Keratinocyte (primary cell): ENCODE measurements at regions not wholly inside any gene's neighbourhood (a gene's known extent, or its start where the extent isn't known, plus 50 kb on each side); places are given as distances from the start of the nearest gene placed in this dataset.

Experiments
- DNase-seq: peaks from one replicate; pipeline ENCODE4 v3.0.0-alpha.2; 2011; ENCODE audit warnings: low read depth, missing footprints, low spot score
- FAIRE-seq: peaks from 2 replicates; lab custom pipeline; 2011; peaks lifted over from hg19 to GRCh38; lab: Jason Lieb, UNC
- H2AFZ ChIP-seq: 2 replicates; pipeline ENCODE4 v1.6.0; 2012; ENCODE audit warnings: low read length, control low read depth, inconsistent platforms; ENCODE audit not compliant: control insufficient read depth
- H3K27ac ChIP-seq: 2 replicates; pipeline ENCODE4 v1.5.1; 2011; ENCODE audit warnings: low read length; ENCODE audit not compliant: control insufficient read depth, insufficient read depth
- H3K27me3 ChIP-seq: 3 replicates; pipeline ENCODE4 v1.6.0; 2011; ENCODE audit warnings: low read length; ENCODE audit not compliant: control insufficient read depth, insufficient read depth; ENCODE audit errors: extremely low read depth
- H3K36me3 ChIP-seq, 2 experiments: 2 replicates in 1 of 2; 3 replicates in 1 of 2; pipeline ENCODE4 v1.5.1; 2011; ENCODE audit warnings: low read length in 2 of 2, mild to moderate bottlenecking in 1 of 2; ENCODE audit not compliant: control insufficient read depth in 2 of 2, insufficient read depth in 2 of 2; ENCODE audit errors: extremely low read depth in 1 of 2
- H3K4me1 ChIP-seq: 3 replicates; pipeline ENCODE4 v1.5.1; 2011; ENCODE audit warnings: low read length; ENCODE audit not compliant: control insufficient read depth, insufficient read depth; ENCODE audit errors: extremely low read depth
- H3K4me2 ChIP-seq: 3 replicates; pipeline ENCODE4 v1.6.0; 2011; ENCODE audit warnings: low read depth, low read length; ENCODE audit not compliant: control insufficient read depth, insufficient read depth; ENCODE audit errors: extremely low read depth
- H3K4me3 ChIP-seq, 3 experiments: fragments of 200-600 bp in 1 of 3; sonication (generic) in 1 of 3; 2 replicates in 2 of 3; 3 replicates in 1 of 3; pipeline ENCODE4 v1.5.1; 2011 to 2016; ENCODE audit warnings: low read length in 3 of 3, mild to moderate bottlenecking in 3 of 3, control low read depth in 2 of 3, inconsistent platforms in 1 of 3, low read depth in 1 of 3, mixed read lengths in 1 of 3, mixed run types in 1 of 3, moderate library complexity in 1 of 3; ENCODE audit not compliant: control insufficient read depth in 2 of 3, insufficient read depth in 2 of 3; ENCODE audit errors: extremely low read depth in 1 of 3
- H3K79me2 ChIP-seq: 2 replicates; pipeline ENCODE4 v1.6.0; 2012; ENCODE audit warnings: low read length; ENCODE audit not compliant: control insufficient read depth, insufficient read depth
- H3K9ac ChIP-seq: 3 replicates; pipeline ENCODE4 v1.6.0; 2011; ENCODE audit warnings: low read length; ENCODE audit not compliant: control insufficient read depth, insufficient read depth; ENCODE audit errors: extremely low read depth
- H3K9me1 ChIP-seq: 3 replicates; pipeline ENCODE4 v1.6.0; 2011; ENCODE audit warnings: low read length; ENCODE audit not compliant: control insufficient read depth, insufficient read depth; ENCODE audit errors: extremely low read depth
- H3K9me3 ChIP-seq: 2 replicates; pipeline ENCODE4 v1.5.1; 2012; ENCODE audit warnings: low read depth, low read length; ENCODE audit not compliant: control insufficient read depth
- H4K20me1 ChIP-seq: 3 replicates; pipeline ENCODE4 v1.6.0; 2011; ENCODE audit warnings: low read length; ENCODE audit not compliant: control insufficient read depth, insufficient read depth; ENCODE audit errors: extremely low read depth
- EZH2 ChIP-seq: IDR thresholded peaks from one replicate; pipeline ENCODE4 v1.6.1; 2012; ENCODE audit warnings: inconsistent platforms, mild to moderate bottlenecking, low read length, moderate library complexity
- dilution Hi-C: fragments of 300-500 bp; cut with MboI; formaldehyde crosslinking; loops from one replicate; pipeline ENCODE4 v1.7.0; 2020; ENCODE audit warnings: low sequenced_read_pairs; ENCODE audit not compliant: extremely low pct_ligation_motif_present
- TF ChIP-seq, protein P1 (sequence below), 3 experiments: IDR thresholded peaks in 1 of 3; conservative IDR thresholded peaks in 1 of 3; optimal IDR thresholded peaks in 1 of 3; 2 replicates in 2 of 3; 3 replicates in 1 of 3; pipeline versions ENCODE3 to v1.5.1; 2011; ENCODE audit warnings: low read length in 3 of 3, mild to moderate bottlenecking in 3 of 3, moderate library complexity in 2 of 3, control low read depth in 1 of 3, inconsistent platforms in 1 of 3; ENCODE audit not compliant: insufficient read depth in 2 of 3; ENCODE audit errors: extremely low read depth in 1 of 3

DNA sequence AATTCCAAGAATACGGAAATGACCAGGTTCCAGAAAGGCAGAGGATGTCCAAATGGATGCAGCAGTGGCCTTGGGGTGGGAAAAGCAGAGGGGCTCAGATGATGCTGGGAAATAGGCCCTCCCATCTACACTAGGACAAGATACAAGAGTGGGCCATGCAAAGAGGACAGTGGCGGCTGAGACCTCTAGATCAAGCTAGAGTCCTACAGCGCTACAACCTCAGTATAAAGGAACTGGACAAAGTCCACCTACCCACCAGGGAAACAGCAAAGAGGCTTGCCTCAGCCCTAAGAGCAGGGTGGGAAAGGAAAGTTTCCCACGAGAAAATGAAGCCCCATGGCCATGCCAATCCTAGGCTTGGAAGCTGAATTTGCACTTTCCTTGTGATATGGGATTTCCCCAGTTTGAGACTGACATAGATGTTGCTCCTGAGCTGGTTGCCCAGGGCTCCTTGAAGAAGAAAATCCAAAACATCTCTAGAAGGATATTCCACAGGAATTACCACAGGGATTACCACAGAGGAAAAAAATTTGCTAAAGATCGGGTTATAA lies 282.2 kb downstream of the MREG start:
- no peak for DNase-seq
- H3K27ac ChIP-seq = no peak overlapping the region
- H3K9me3 ChIP-seq = no peaks in the 10 kb centered on the region
- H3K9me1 ChIP-seq = no peaks in the 10 kb centered on the region
- dilution Hi-C loops = no loop called here
- H4K20me1 ChIP-seq = no peaks in the 10 kb centered on the region
- peaks cover 14% of the 10 kb centered on the region for H3K4me1 ChIP-seq
- FAIRE-seq = no peak
- no peak overlapping the region for H3K4me2 ChIP-seq
- no peaks in the 10 kb centered on the region for H3K79me2 ChIP-seq
- TF ChIP-seq EZH2 = no peak
- TF ChIP-seq, protein P1, sequence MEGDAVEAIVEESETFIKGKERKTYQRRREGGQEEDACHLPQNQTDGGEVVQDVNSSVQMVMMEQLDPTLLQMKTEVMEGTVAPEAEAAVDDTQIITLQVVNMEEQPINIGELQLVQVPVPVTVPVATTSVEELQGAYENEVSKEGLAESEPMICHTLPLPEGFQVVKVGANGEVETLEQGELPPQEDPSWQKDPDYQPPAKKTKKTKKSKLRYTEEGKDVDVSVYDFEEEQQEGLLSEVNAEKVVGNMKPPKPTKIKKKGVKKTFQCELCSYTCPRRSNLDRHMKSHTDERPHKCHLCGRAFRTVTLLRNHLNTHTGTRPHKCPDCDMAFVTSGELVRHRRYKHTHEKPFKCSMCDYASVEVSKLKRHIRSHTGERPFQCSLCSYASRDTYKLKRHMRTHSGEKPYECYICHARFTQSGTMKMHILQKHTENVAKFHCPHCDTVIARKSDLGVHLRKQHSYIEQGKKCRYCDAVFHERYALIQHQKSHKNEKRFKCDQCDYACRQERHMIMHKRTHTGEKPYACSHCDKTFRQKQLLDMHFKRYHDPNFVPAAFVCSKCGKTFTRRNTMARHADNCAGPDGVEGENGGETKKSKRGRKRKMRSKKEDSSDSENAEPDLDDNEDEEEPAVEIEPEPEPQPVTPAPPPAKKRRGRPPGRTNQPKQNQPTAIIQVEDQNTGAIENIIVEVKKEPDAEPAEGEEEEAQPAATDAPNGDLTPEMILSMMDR (optimal IDR thresholded peaks at IDR 0.05 in 1 of 3, IDR thresholded peaks at IDR 0.05 in 1 of 3, conservative IDR thresholded peaks at IDR 0.05 in 1 of 3; ENCODE audit: extremely low read depth in 1 of 3, insufficient read depth in 2 of 3, low read length in 3 of 3) = no peak
- no peak overlapping the region for H3K4me3 ChIP-seq
- H3K27me3 ChIP-seq = no peaks in the 10 kb centered on the region
- no peak overlapping the region for H3K9ac ChIP-seq
- H2AFZ ChIP-seq = no peak overlapping the region
- no peaks in the 10 kb centered on the region for H3K36me3 ChIP-seq

DNA sequence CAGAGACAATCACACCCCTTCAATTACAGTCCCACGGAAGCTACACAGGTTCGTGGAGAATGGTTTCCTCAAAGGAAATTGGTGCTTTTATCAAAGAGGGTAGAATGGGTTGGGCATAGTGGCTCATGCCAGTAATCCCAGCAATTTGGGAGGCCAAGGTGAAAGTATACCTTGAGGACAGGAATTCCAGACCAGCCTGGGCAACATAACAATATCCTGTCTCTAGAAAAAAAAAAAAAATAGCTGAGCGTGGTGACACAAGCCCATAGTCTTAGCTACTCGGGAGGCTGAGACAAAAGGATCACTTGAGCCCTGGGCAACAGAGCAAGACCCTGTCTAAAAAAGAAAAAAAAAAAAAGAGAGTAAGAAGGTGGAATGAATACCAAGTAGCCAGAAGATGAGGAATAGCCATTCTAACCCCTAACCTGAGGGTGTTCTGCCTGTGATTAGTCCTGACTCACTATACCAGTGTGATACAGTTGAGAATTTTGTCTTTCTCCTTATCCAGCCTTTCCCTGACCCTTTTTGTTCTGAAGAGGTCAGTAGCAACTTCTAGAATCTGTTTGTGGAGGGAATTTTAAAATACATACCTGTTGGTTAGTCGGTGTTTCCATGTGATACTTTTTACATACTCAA lies 283.2 kb downstream of the MREG start:
- dilution Hi-C loops = no loop called here

More for the DNA sequence above, 283.2 kb downstream of the MREG start:
- no peak overlapping the region for H3K4me2 ChIP-seq
- FAIRE-seq = peak; percentile 29
- H3K4me3 ChIP-seq = no peak overlapping the region
- no peak overlapping the region for H3K27ac ChIP-seq
- peaks cover 14% of the 10 kb centered on the region for H3K4me1 ChIP-seq
- no peak for DNase-seq
- H3K27me3 ChIP-seq = no peaks in the 10 kb centered on the region
- no peaks in the 10 kb centered on the region for H3K36me3 ChIP-seq
- H2AFZ ChIP-seq = no peak overlapping the region
- no peaks in the 10 kb centered on the region for H3K9me1 ChIP-seq
- H3K79me2 ChIP-seq = no peaks in the 10 kb centered on the region
- no peaks in the 10 kb centered on the region for H4K20me1 ChIP-seq
- no peaks in the 10 kb centered on the region for H3K9me3 ChIP-seq
- TF ChIP-seq, protein P1 (optimal IDR thresholded peaks at IDR 0.05 in 1 of 3, IDR thresholded peaks at IDR 0.05 in 1 of 3, conservative IDR thresholded peaks at IDR 0.05 in 1 of 3; ENCODE audit: extremely low read depth in 1 of 3, insufficient read depth in 2 of 3, low read length in 3 of 3) = no peak
- TF ChIP-seq EZH2 = no peak
- H3K9ac ChIP-seq = no peak overlapping the region
